ENCODE measurements at regions not wholly inside any gene's neighbourhood (a gene's known extent, or its start where the extent isn't known, plus 50 kb on each side); places are given as distances from the start of the nearest gene placed in this dataset.

- TF ChIP-seq TCF12 (IDR thresholded peaks at IDR 0.05; ENCODE audit: low read depth, low read length) (no peak), POLR2AphosphoS5 (IDR thresholded peaks at IDR 0.05; ENCODE audit: low read depth, low read length) (no peak), CTCF (IDR thresholded peaks at IDR 0.05; ENCODE audit: control extremely low read depth in 1 of 3, insufficient read depth in 1 of 3, low read depth in 1 of 3, low read length in 3 of 3) (no peak), CREB1 (IDR thresholded peaks at IDR 0.05) (no peak), EZH2 (IDR thresholded peaks at IDR 0.05; ENCODE audit: low read depth, low read length, severe bottlenecking) (no peak), USF2 (IDR thresholded peaks at IDR 0.05; ENCODE audit: low read length) (no peak), CTBP2 (IDR thresholded peaks at IDR 0.05; ENCODE audit: borderline replicate concordance, insufficient read depth, insufficient read length, low read length) (no peak), POLR2A (IDR thresholded peaks at IDR 0.05; ENCODE audit: control extremely low read depth in 1 of 2, low read depth in 2 of 2, low read length in 2 of 2) (no peak), MAX (IDR thresholded peaks at IDR 0.05) (no peak), RNF2 (IDR thresholded peaks at IDR 0.05; ENCODE audit: borderline replicate concordance, low read depth, low read length, missing control alignments, poor library complexity, severe bottlenecking) (no peak), GABPA (IDR thresholded peaks at IDR 0.05; ENCODE audit: borderline replicate concordance, insufficient read depth, low read length) (no peak)
These were observed 208.2 kb downstream of the DAD1 start for GRCh38 chr14:22380571-22381407.
